ENCODE measurements at regions not wholly inside any gene's neighbourhood (a gene's known extent, or its start where the extent isn't known, plus 50 kb on each side); places are given as distances from the start of the nearest gene placed in this dataset.

- ATAC-seq = no peak
- TF ChIP-seq BACH2 (CRISPR knock-in tag; IDR thresholded peaks at IDR 0.05; ENCODE audit: borderline replicate concordance) (no peak), ESRRG (CRISPR knock-in tag; IDR thresholded peaks at IDR 0.05) (no peak), ZNF8 (CRISPR knock-in tag; IDR thresholded peaks at IDR 0.05) (no peak), RARB (CRISPR knock-in tag; IDR thresholded peaks at IDR 0.05) (no peak), ISL1 (CRISPR knock-in tag; IDR thresholded peaks at IDR 0.05) (no peak), SNAI2 (CRISPR knock-in tag; IDR thresholded peaks at IDR 0.05) (no peak), ZFP3 (CRISPR knock-in tag; IDR thresholded peaks at IDR 0.05) (no peak), OSR1 (CRISPR knock-in tag; IDR thresholded peaks at IDR 0.05) (no peak), PATZ1 (CRISPR knock-in tag; IDR thresholded peaks at IDR 0.05; ENCODE audit: borderline replicate concordance) (no peak), ARNTL (CRISPR knock-in tag; IDR thresholded peaks at IDR 0.05; ENCODE audit: borderline replicate concordance, low read depth) (no peak), PPARA (CRISPR knock-in tag; IDR thresholded peaks at IDR 0.05; ENCODE audit: borderline replicate concordance) (no peak), TCF4 (CRISPR knock-in tag; IDR thresholded peaks at IDR 0.05; ENCODE audit: borderline replicate concordance) (no peak), TSHZ2 (CRISPR knock-in tag; IDR thresholded peaks at IDR 0.05) (no peak)
- TF ChIP-seq, protein P1, sequence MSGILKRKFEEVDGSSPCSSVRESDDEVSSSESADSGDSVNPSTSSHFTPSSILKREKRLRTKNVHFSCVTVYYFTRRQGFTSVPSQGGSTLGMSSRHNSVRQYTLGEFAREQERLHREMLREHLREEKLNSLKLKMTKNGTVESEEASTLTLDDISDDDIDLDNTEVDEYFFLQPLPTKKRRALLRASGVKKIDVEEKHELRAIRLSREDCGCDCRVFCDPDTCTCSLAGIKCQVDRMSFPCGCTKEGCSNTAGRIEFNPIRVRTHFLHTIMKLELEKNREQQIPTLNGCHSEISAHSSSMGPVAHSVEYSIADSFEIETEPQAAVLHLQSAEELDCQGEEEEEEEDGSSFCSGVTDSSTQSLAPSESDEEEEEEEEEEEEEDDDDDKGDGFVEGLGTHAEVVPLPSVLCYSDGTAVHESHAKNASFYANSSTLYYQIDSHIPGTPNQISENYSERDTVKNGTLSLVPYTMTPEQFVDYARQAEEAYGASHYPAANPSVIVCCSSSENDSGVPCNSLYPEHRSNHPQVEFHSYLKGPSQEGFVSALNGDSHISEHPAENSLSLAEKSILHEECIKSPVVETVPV (CRISPR knock-in tag; IDR thresholded peaks at IDR 0.05) = no peak
- TF ChIP-seq, protein P2, sequence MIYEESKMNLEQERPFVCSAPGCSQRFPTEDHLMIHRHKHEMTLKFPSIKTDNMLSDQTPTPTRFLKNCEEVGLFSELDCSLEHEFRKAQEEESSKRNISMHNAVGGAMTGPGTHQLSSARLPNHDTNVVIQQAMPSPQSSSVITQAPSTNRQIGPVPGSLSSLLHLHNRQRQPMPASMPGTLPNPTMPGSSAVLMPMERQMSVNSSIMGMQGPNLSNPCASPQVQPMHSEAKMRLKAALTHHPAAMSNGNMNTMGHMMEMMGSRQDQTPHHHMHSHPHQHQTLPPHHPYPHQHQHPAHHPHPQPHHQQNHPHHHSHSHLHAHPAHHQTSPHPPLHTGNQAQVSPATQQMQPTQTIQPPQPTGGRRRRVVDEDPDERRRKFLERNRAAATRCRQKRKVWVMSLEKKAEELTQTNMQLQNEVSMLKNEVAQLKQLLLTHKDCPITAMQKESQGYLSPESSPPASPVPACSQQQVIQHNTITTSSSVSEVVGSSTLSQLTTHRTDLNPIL (CRISPR knock-in tag; IDR thresholded peaks at IDR 0.05; ENCODE audit: low read depth) = no peak
- TF ChIP-seq, protein P3, sequence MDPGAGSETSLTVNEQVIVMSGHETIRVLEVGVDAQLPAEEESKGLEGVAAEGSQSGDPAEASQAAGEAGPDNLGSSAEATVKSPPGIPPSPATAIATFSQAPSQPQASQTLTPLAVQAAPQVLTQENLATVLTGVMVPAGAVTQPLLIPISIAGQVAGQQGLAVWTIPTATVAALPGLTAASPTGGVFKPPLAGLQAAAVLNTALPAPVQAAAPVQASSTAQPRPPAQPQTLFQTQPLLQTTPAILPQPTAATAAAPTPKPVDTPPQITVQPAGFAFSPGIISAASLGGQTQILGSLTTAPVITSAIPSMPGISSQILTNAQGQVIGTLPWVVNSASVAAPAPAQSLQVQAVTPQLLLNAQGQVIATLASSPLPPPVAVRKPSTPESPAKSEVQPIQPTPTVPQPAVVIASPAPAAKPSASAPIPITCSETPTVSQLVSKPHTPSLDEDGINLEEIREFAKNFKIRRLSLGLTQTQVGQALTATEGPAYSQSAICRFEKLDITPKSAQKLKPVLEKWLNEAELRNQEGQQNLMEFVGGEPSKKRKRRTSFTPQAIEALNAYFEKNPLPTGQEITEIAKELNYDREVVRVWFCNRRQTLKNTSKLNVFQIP (CRISPR knock-in tag; IDR thresholded peaks at IDR 0.05; ENCODE audit: borderline replicate concordance, low read depth) = no peak
These were observed 435.0 kb upstream of the DYNLRB2 start for GRCh38 chr16:80105751-80106150.

GRCh38 chr16:80105160-80105559, 435.6 kb upstream of the DYNLRB2 start:
- TF ChIP-seq SNAI2 (CRISPR knock-in tag; IDR thresholded peaks at IDR 0.05) = no peak
- TF ChIP-seq ARNTL (CRISPR knock-in tag; IDR thresholded peaks at IDR 0.05; ENCODE audit: borderline replicate concordance, low read depth) = no peak
- no peak for TF ChIP-seq TCF4 (CRISPR knock-in tag; IDR thresholded peaks at IDR 0.05; ENCODE audit: borderline replicate concordance)
- TF ChIP-seq ZFP30 (CRISPR knock-in tag; IDR thresholded peaks at IDR 0.05) = no peak
- no peak for TF ChIP-seq PPARA (CRISPR knock-in tag; IDR thresholded peaks at IDR 0.05; ENCODE audit: borderline replicate concordance)
- TF ChIP-seq RARB (CRISPR knock-in tag; IDR thresholded peaks at IDR 0.05) = no peak
- TF ChIP-seq, protein P3 (CRISPR knock-in tag; IDR thresholded peaks at IDR 0.05; ENCODE audit: borderline replicate concordance, low read depth) = no peak
- TF ChIP-seq ZNF70 (CRISPR knock-in tag; IDR thresholded peaks at IDR 0.05) = no peak
- TF ChIP-seq, protein P1 (CRISPR knock-in tag; IDR thresholded peaks at IDR 0.05) = no peak
- no peak for TF ChIP-seq CSDC2 (CRISPR knock-in tag; IDR thresholded peaks at IDR 0.05)
- TF ChIP-seq ZNF8 (CRISPR knock-in tag; IDR thresholded peaks at IDR 0.05) = no peak
- ATAC-seq = no peak
